Suprapubic skin (tissue), 3 donors: ENCODE measurements at regions not wholly inside any gene's neighbourhood (a gene's known extent, or its start where the extent isn't known, plus 50 kb on each side); places are given as distances from the start of the nearest gene placed in this dataset.

ENCODE experiments used
- CTCF ChIP-seq, 2 donors: fragments of 200-600 bp in 1 of 2; fragments of 450-650 bp in 1 of 2; sonication (generic) in 1 of 2; IDR thresholded peaks; one replicate each; pipeline ENCODE4 v1.5.1; 2016 to 2019; ENCODE audit warnings: antibody characterized with exemption in 2 of 2, mild to moderate bottlenecking in 1 of 2, moderate library complexity in 1 of 2
- EP300 ChIP-seq: sonication (generic); formaldehyde crosslinking; IDR thresholded peaks from one replicate; pipeline ENCODE4 v1.6.1; 2017; ENCODE audit warnings: antibody characterized with exemption
- POLR2A ChIP-seq, 2 donors: fragments of 450-650 bp; IDR thresholded peaks; one replicate each; pipeline ENCODE4 v1.6.1; 2017; ENCODE audit warnings: antibody characterized with exemption in 2 of 2, mild to moderate bottlenecking in 2 of 2, moderate library complexity in 2 of 2

- TF ChIP-seq CTCF (IDR thresholded peaks at IDR 0.05) = no peak
- TF ChIP-seq EP300 = no peak
- TF ChIP-seq POLR2A (IDR thresholded peaks at IDR 0.05) = no peak
Observed at GRCh38 chr3:104070906-104071305, 1295.8 kb upstream of the ALCAM start.
